Keratinocyte (primary cell): ENCODE measurements at regions not wholly inside any gene's neighbourhood (a gene's known extent, or its start where the extent isn't known, plus 50 kb on each side); places are given as distances from the start of the nearest gene placed in this dataset.
"Not testable (repeated sequence)": the region's sequence is repeated elsewhere in the genome, so short reads cannot be mapped to it uniquely, and the experiment has no call there.

Experiments used
- CTCF ChIP-seq, 3 experiments: IDR thresholded peaks in 1 of 3; conservative IDR thresholded peaks in 1 of 3; optimal IDR thresholded peaks in 1 of 3; 2 replicates in 2 of 3; 3 replicates in 1 of 3; pipeline versions ENCODE3 to v1.5.1; 2011; ENCODE audit warnings: low read length in 3 of 3, mild to moderate bottlenecking in 3 of 3, moderate library complexity in 2 of 3, control low read depth in 1 of 3, inconsistent platforms in 1 of 3; ENCODE audit not compliant: insufficient read depth in 2 of 3; ENCODE audit errors: extremely low read depth in 1 of 3
- EZH2 ChIP-seq: IDR thresholded peaks from one replicate; pipeline ENCODE4 v1.6.1; 2012; ENCODE audit warnings: inconsistent platforms, mild to moderate bottlenecking, low read length, moderate library complexity

GRCh38 chr1:147098338-147098973 lies 73.8 kb downstream of the PRKAB2 start:
- TF ChIP-seq EZH2, result not testable (repeated sequence)
- peak; percentile 31 to 46 (median 40) for TF ChIP-seq CTCF (optimal IDR thresholded peaks at IDR 0.05 in 1 of 3, IDR thresholded peaks at IDR 0.05 in 1 of 3, conservative IDR thresholded peaks at IDR 0.05 in 1 of 3; ENCODE audit: extremely low read depth in 1 of 3, insufficient read depth in 2 of 3, low read length in 3 of 3)
